Skin epidermis (tissue), 12 donors: ENCODE measurements at regions not wholly inside any gene's neighbourhood (a gene's known extent, or its start where the extent isn't known, plus 50 kb on each side); places are given as distances from the start of the nearest gene placed in this dataset.

Experiments
- H3K27ac ChIP-seq, 21 experiments: fragments of 200-600 bp; sonication (generic) in 11 of 21; one replicate each; pipeline ENCODE4 v1.5.0; 2020; ENCODE audit warnings: mild to moderate bottlenecking in 3 of 21, inconsistent platforms in 2 of 21, moderate library complexity in 2 of 21
- H3K4me3 ChIP-seq, 7 experiments: fragments of 200-600 bp; sonication (generic) in 2 of 7; one replicate each; pipeline ENCODE4 v1.5.0; 2020; ENCODE audit warnings: inconsistent platforms in 2 of 7, mild to moderate bottlenecking in 2 of 7, moderate library complexity in 1 of 7

GRCh38 chr2:126843081-126843480 lies 55.6 kb upstream of the TEX51 start:
- H3K4me3 ChIP-seq, result no peak overlapping the region
- H3K27ac ChIP-seq, result no peak overlapping the region

- Histone ChIP-seq H3K4me3 (no peak overlapping the region), H3K27ac (no peak overlapping the region)
Measured at GRCh38 chr2:126846241-126846640, 52.4 kb upstream of the TEX51 start.
